GM21423 (cell line): ENCODE measurements at regions not wholly inside any gene's neighbourhood (a gene's known extent, or its start where the extent isn't known, plus 50 kb on each side); places are given as distances from the start of the nearest gene placed in this dataset.
"Not testable (repeated sequence)": the region's sequence is repeated elsewhere in the genome, so short reads cannot be mapped to it uniquely, and the experiment has no call there.

ENCODE experiments used
- ATAC-seq: cut with Tn5 transposase; IDR thresholded peaks from one replicate; pipeline ENCODE4 v1.9.1; 2021; ENCODE audit warnings: mild to moderate bottlenecking, moderate library complexity; ENCODE audit not compliant: unreplicated experiment

GRCh38 chr16:55015181-55015913 lies 84.7 kb downstream of the IRX5 start:
- ATAC-seq, result no peak

- ATAC-seq, result no peak
These were observed 85.8 kb downstream of the IRX5 start for GRCh38 chr16:55016515-55016914.

GRCh38 chr16:55017321-55017720 lies 86.7 kb downstream of the IRX5 start:
- no peak for ATAC-seq

GRCh38 chr16:55018881-55019280 lies 88.2 kb downstream of the IRX5 start:
- ATAC-seq, result no peak

GRCh38 chr16:55019419-55020131 lies 88.9 kb downstream of the IRX5 start:
- no peak for ATAC-seq

- no peak for ATAC-seq
These were observed 91.2 kb downstream of the IRX5 start for GRCh38 chr16:55021595-55022475.

- not testable (repeated sequence) for ATAC-seq
These were observed 96.6 kb downstream of the IRX5 start for GRCh38 chr16:55027260-55027659.

- no peak for ATAC-seq
These were observed 98.8 kb downstream of the IRX5 start for GRCh38 chr16:55029509-55029908.

GRCh38 chr16:55030944-55031343 lies 100.3 kb downstream of the IRX5 start:
- ATAC-seq, result no peak

GRCh38 chr16:55031481-55031880 lies 100.8 kb downstream of the IRX5 start:
- no peak for ATAC-seq

- no peak for ATAC-seq
These were observed 102.8 kb downstream of the IRX5 start for GRCh38 chr16:55033225-55034156.

- no peak for ATAC-seq
These were observed 104.4 kb downstream of the IRX5 start for GRCh38 chr16:55035029-55035428.

- ATAC-seq, result no peak
These were observed 105.3 kb downstream of the IRX5 start for GRCh38 chr16:55035956-55036355.

GRCh38 chr16:55036371-55036821 lies 105.7 kb downstream of the IRX5 start:
- ATAC-seq, result no peak

- no peak for ATAC-seq
These were observed 106.4 kb downstream of the IRX5 start for GRCh38 chr16:55037046-55037445.

GRCh38 chr16:55037966-55038365 lies 107.3 kb downstream of the IRX5 start:
- no peak for ATAC-seq

GRCh38 chr16:55039042-55039441 lies 108.4 kb downstream of the IRX5 start:
- no peak for ATAC-seq

GRCh38 chr16:55039511-55039910 lies 108.8 kb downstream of the IRX5 start:
- ATAC-seq, result no peak

- ATAC-seq, result no peak
These were observed 109.3 kb downstream of the IRX5 start for GRCh38 chr16:55039931-55040330.

GRCh38 chr16:55040366-55041086 lies 109.9 kb downstream of the IRX5 start:
- no peak for ATAC-seq
